Heart right ventricle (tissue), 16 donors: ENCODE measurements at regions not wholly inside any gene's neighbourhood (a gene's known extent, or its start where the extent isn't known, plus 50 kb on each side); places are given as distances from the start of the nearest gene placed in this dataset.

Source experiments
- ATAC-seq, 8 donors: fragments of 200-7000 bp; cut with Tn5 transposase; one replicate each; pipeline ENCODE4 v1.9.1; 2020; ENCODE audit warnings: mild to moderate bottlenecking in 8 of 8, moderate library complexity in 8 of 8, moderate number of reproducible peaks in 1 of 8
- DNase-seq, 2 donors: peaks; one replicate each; pipeline ENCODE4 v3.0.0-alpha.2; 2020
- H3K27ac ChIP-seq, 10 donors: fragments of 200-600 bp; sonication (generic) in 2 of 10; one replicate each; pipeline versions ENCODE4 v1.5.0 to v1.8.0; 2020 to 2022; ENCODE audit warnings: mild to moderate bottlenecking in 3 of 10
- H3K27me3 ChIP-seq, 7 donors: fragments of 200-600 bp; one replicate each; pipeline ENCODE4 v1.8.0; 2021 to 2022; ENCODE audit warnings: mild to moderate bottlenecking in 2 of 7
- H3K36me3 ChIP-seq, 9 donors: fragments of 200-600 bp; sonication (generic) in 1 of 9; one replicate each; pipeline versions ENCODE4 v1.5.0 to v1.8.0; 2020 to 2022; ENCODE audit warnings: mild to moderate bottlenecking in 2 of 9
- H3K4me1 ChIP-seq, 9 donors: fragments of 200-600 bp; sonication (generic) in 1 of 9; one replicate each; pipeline versions ENCODE4 v1.5.0 to v1.8.0; 2020 to 2022; ENCODE audit warnings: mild to moderate bottlenecking in 4 of 9
- H3K4me3 ChIP-seq, 10 donors: fragments of 200-600 bp; sonication (generic) in 2 of 10; one replicate each; pipeline versions ENCODE4 v1.5.0 to v1.8.0; 2020 to 2022; ENCODE audit warnings: mild to moderate bottlenecking in 7 of 10, moderate library complexity in 2 of 10
- H3K9me3 ChIP-seq, 11 donors: fragments of 200-600 bp in 10 of 11; sonication (generic) in 2 of 11; one replicate each; pipeline versions ENCODE4 v1.5.0 to v1.8.0; 2013 to 2022; ENCODE audit warnings: mild to moderate bottlenecking in 2 of 11, control low read depth in 1 of 11, moderate library complexity in 1 of 11
- CTCF ChIP-seq, 9 donors: fragments of 200-600 bp; sonication (generic) in 2 of 9; IDR thresholded peaks; one replicate each; pipeline versions ENCODE4 v1.5.0 to v1.8.0; 2021 to 2022; ENCODE audit warnings: antibody characterized with exemption in 9 of 9, mild to moderate bottlenecking in 5 of 9, moderate library complexity in 1 of 9
- WGBS, 2 donors: extraction: QIAGEN DNeasy Blood & Tissue Kit; methylation state at CpG; one replicate each; pipeline ENCODE4 v1.1.7; 2013; ENCODE audit warnings: inconsistent platforms in 1 of 2; 5-methylcytosine and 5-hydroxymethylcytosine counted together
- intact Hi-C, 10 donors: fragments of 100-400 bp; cut with DNase I; formaldehyde crosslinking; loops; one replicate each; pipeline versions ENCODE4 v1.11.1 to v1.14.2; 2022
- donor health status: Arrhythmogenic right ventricular cardiomyopathy.
- donor health status: ischemic (EF 13 %, LVEDD 7.1; RV severe dilation, severe dysfunction).
- donor health status: healthy with polysubstance abuse.
- donor health status: DM: no; HTN: yes; CAD: no.
- donor health status: DM: no; HTN: no; CAD: no.
- donor health status: ischemic (EF 25% LVEDD 6.9; RV normal size, moderate dysfunction).
- donor health status: ischemic (EF 25% LVEDD 5.7; RV mildly dilated, moderate dysfunction).
- donor health status: healthy.
- donor health status: DM: yes; HTN: yes; CAD: no.
- donor health status: Ischemic cardiomyopathy.
- donor health status: ischemic (EF 35%, LVEDD 5.7; RV mildly dilated, moderate dysfunction).
- donor health status: nonischemic (EF 11% LVEDD 7.7; RV severe dilation, severe dysfunction).
- donor health status: DM: yes; HTN: yes; CAD: no.
- donor health status: PGD.
- donor health status: ischemic (EF 29% LVEDD 5.4; RV normal size, mild dysfunction).
- donor health status: nonischemic (EF 23%, LVEDD 6.1; RV moderate dilation, normal function).

GRCh38 chr7:91411060-91411459, 146.8 kb downstream of the FZD1 start:
- no peaks in the 10 kb centered on the region for H3K9me3 ChIP-seq
- intact Hi-C loops = loop anchor here in 1 of 10 donors (10.0 kb wide), 1 partner anchor 116 kb away; no protein-coding TSS in a partner anchor
- H3K4me1 ChIP-seq = peaks cover 0 to 4% (median 0%) of the 10 kb centered on the region in 9 donors
- no peaks in the 10 kb centered on the region for H3K36me3 ChIP-seq
- no peaks in the 10 kb centered on the region for H3K27me3 ChIP-seq
- no peak for TF ChIP-seq CTCF (IDR thresholded peaks at IDR 0.05)
- no peak overlapping the region for H3K27ac ChIP-seq
- ATAC-seq = no peak
- WGBS, 2 donors = 74 to 75% methylated on average over 4 of the region's 4 CpGs
- DNase-seq = no peak
- no peak overlapping the region for H3K4me3 ChIP-seq

GRCh38 chr7:91412298-91412697, 148.1 kb downstream of the FZD1 start:
- Histone ChIP-seq H3K4me1 (peaks cover 0 to 4% (median 0%) of the 10 kb centered on the region in 9 donors), H3K27me3 (no peaks in the 10 kb centered on the region), H3K4me3 (no peak overlapping the region), H3K27ac (no peak overlapping the region), H3K36me3 (no peaks in the 10 kb centered on the region), H3K9me3 (no peaks in the 10 kb centered on the region)
- no peak for TF ChIP-seq CTCF (IDR thresholded peaks at IDR 0.05)
- ATAC-seq (no peak), DNase-seq (no peak)
- intact Hi-C loops = loop anchor here in 1 of 10 donors (10.0 kb wide), 1 partner anchor 117 kb away; no protein-coding TSS in a partner anchor
- WGBS, 2 donors = 42% methylated on average over 2 of the region's 2 CpGs

- Histone ChIP-seq H3K9me3 (no peaks in the 10 kb centered on the region), H3K27ac (no peak overlapping the region), H3K4me3 (no peak overlapping the region), H3K36me3 (no peaks in the 10 kb centered on the region), H3K27me3 (no peaks in the 10 kb centered on the region), H3K4me1 (peaks cover 0 to 4% (median 0%) of the 10 kb centered on the region in 9 donors)
- DNase-seq = no peak
- intact Hi-C loops = loop anchor here in 1 of 10 donors (10.0 kb wide), 1 partner anchor 120 kb away; no protein-coding TSS in a partner anchor
- TF ChIP-seq CTCF (IDR thresholded peaks at IDR 0.05) = no peak
- no peak for ATAC-seq
- WGBS, 2 donors = 67 to 93% methylated on average over 2 of the region's 2 CpGs
Observed at GRCh38 chr7:91414734-91415133, 150.5 kb downstream of the FZD1 start.

GRCh38 chr7:91416155-91416865, 152.1 kb downstream of the FZD1 start:
- H3K36me3 ChIP-seq = no peaks in the 10 kb centered on the region
- whole genome bisulfite sequencing, 2 donors = 88 to 92% methylated on average over 4 of the region's 4 CpGs
- no peaks in the 10 kb centered on the region for H3K9me3 ChIP-seq
- ATAC-seq (no peak), DNase-seq (no peak)
- H3K4me1 ChIP-seq = peaks cover 0 to 4% (median 0%) of the 10 kb centered on the region in 9 donors
- TF ChIP-seq CTCF (IDR thresholded peaks at IDR 0.05) = no peak
- no peak overlapping the region for H3K4me3 ChIP-seq
- H3K27ac ChIP-seq = no peak overlapping the region
- intact Hi-C loops = loop anchor here in 1 of 10 donors (10.0 kb wide), 1 partner anchor 122 kb away; no protein-coding TSS in a partner anchor
- H3K27me3 ChIP-seq = no peaks in the 10 kb centered on the region
